Gastroesophageal sphincter (tissue), 4 donors: ENCODE measurements at regions not wholly inside any gene's neighbourhood (a gene's known extent, or its start where the extent isn't known, plus 50 kb on each side); places are given as distances from the start of the nearest gene placed in this dataset.
"Not testable (repeated sequence)": the region's sequence is repeated elsewhere in the genome, so short reads cannot be mapped to it uniquely, and the experiment has no call there.

Experiments used
- ATAC-seq: fragments of 150-250 bp; one replicate; pipeline ENCODE4 v1.9.1; 2016; ENCODE audit warnings: mild to moderate bottlenecking, moderate library complexity
- H3K27ac ChIP-seq, 4 donors: fragments of 200-600 bp; sonication (generic) in 3 of 4; 1 replicate in 3 of 4; 2 replicates in 1 of 4; pipeline ENCODE4 v1.5.1; 2016 to 2019
- H3K27me3 ChIP-seq: fragments of 200-600 bp; sonication (generic); one replicate; pipeline ENCODE4 v1.5.1; 2019
- H3K36me3 ChIP-seq, 2 donors: fragments of 200-600 bp; sonication (generic); one replicate each; pipeline ENCODE4 v1.5.1; 2019; ENCODE audit warnings: control low read depth in 1 of 2
- H3K4me1 ChIP-seq, 3 donors: fragments of 200-600 bp; sonication (generic); 1 replicate in 2 of 3; 2 replicates in 1 of 3; pipeline ENCODE4 v1.5.1; 2016 to 2019; ENCODE audit warnings: control low read depth in 2 of 3
- H3K4me3 ChIP-seq, 2 donors: fragments of 200-600 bp; sonication (generic); one replicate each; pipeline ENCODE4 v1.5.1; 2019; ENCODE audit warnings: mild to moderate bottlenecking in 1 of 2, moderate library complexity in 1 of 2
- H3K9me3 ChIP-seq, 3 donors: fragments of 200-600 bp; sonication (generic); one replicate each; pipeline ENCODE4 v1.5.1; 2017 to 2019; ENCODE audit warnings: control low read depth in 2 of 3
- EP300 ChIP-seq: sonication (generic); formaldehyde crosslinking; IDR thresholded peaks from one replicate; pipeline ENCODE4 v1.6.1; 2017; ENCODE audit warnings: antibody characterized with exemption, mild to moderate bottlenecking
- POLR2A ChIP-seq, 2 donors: fragments of 450-650 bp; IDR thresholded peaks; one replicate each; pipeline ENCODE4 v1.6.1; 2017; ENCODE audit warnings: antibody characterized with exemption in 2 of 2, mild to moderate bottlenecking in 2 of 2, moderate library complexity in 1 of 2
- POLR2AphosphoS5 ChIP-seq: sonication (generic); formaldehyde crosslinking; IDR thresholded peaks from one replicate; pipeline ENCODE4 v1.6.1; 2017; ENCODE audit warnings: antibody characterized with exemption
- WGBS, 2 donors: methylation state at CpG; one replicate each; pipeline ENCODE4 v1.1.5; 2018; ENCODE audit warnings: low coverage in 1 of 2; 5-methylcytosine and 5-hydroxymethylcytosine counted together
- TF ChIP-seq, protein P1 (sequence below), 4 experiments: fragments of 200-600 bp in 2 of 4; fragments of 450-650 bp in 2 of 4; sonication (generic) in 1 of 4; IDR thresholded peaks; one replicate each; pipeline ENCODE4 v1.5.1; 2017 to 2019; ENCODE audit warnings: antibody characterized with exemption in 4 of 4, mild to moderate bottlenecking in 2 of 4, moderate library complexity in 2 of 4

DNA sequence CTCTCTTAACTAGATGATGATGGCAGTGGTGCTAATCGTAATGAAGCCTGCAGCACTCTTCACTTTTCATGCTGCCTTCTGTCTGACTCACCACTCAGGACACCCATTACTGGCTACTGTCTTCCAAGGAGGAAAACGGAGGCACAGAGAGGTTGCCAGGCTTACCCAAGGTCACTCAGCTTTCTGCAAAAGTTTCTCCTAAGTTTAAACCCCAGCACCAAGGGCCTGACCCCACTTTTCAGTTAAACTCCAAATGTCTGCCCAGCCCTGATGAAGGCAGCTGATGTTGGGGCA lies 78.1 kb upstream of the RUNX3 start:
- H3K4me3 ChIP-seq, result no peak overlapping the region
- peaks cover 0 to 8% (median 0%) of the 10 kb centered on the region in 3 donors for H3K9me3 ChIP-seq
- H3K27ac ChIP-seq, result no peak overlapping the region
- no peaks in the 10 kb centered on the region for H3K36me3 ChIP-seq
- TF ChIP-seq POLR2A (IDR thresholded peaks at IDR 0.05), result no peak
- no peak for TF ChIP-seq EP300
- no peak for TF ChIP-seq POLR2AphosphoS5
- TF ChIP-seq, protein P1, sequence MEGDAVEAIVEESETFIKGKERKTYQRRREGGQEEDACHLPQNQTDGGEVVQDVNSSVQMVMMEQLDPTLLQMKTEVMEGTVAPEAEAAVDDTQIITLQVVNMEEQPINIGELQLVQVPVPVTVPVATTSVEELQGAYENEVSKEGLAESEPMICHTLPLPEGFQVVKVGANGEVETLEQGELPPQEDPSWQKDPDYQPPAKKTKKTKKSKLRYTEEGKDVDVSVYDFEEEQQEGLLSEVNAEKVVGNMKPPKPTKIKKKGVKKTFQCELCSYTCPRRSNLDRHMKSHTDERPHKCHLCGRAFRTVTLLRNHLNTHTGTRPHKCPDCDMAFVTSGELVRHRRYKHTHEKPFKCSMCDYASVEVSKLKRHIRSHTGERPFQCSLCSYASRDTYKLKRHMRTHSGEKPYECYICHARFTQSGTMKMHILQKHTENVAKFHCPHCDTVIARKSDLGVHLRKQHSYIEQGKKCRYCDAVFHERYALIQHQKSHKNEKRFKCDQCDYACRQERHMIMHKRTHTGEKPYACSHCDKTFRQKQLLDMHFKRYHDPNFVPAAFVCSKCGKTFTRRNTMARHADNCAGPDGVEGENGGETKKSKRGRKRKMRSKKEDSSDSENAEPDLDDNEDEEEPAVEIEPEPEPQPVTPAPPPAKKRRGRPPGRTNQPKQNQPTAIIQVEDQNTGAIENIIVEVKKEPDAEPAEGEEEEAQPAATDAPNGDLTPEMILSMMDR (IDR thresholded peaks at IDR 0.05), result no peak
- H3K27me3 ChIP-seq, result peaks cover 64% of the 10 kb centered on the region
- ATAC-seq, result no peak
- 60 to 100% methylated on average over 1 of the region's 2 CpGs for WGBS, 2 donors
- H3K4me1 ChIP-seq, result peaks cover 0 to 12% (median 0%) of the 10 kb centered on the region in 3 donors

DNA sequence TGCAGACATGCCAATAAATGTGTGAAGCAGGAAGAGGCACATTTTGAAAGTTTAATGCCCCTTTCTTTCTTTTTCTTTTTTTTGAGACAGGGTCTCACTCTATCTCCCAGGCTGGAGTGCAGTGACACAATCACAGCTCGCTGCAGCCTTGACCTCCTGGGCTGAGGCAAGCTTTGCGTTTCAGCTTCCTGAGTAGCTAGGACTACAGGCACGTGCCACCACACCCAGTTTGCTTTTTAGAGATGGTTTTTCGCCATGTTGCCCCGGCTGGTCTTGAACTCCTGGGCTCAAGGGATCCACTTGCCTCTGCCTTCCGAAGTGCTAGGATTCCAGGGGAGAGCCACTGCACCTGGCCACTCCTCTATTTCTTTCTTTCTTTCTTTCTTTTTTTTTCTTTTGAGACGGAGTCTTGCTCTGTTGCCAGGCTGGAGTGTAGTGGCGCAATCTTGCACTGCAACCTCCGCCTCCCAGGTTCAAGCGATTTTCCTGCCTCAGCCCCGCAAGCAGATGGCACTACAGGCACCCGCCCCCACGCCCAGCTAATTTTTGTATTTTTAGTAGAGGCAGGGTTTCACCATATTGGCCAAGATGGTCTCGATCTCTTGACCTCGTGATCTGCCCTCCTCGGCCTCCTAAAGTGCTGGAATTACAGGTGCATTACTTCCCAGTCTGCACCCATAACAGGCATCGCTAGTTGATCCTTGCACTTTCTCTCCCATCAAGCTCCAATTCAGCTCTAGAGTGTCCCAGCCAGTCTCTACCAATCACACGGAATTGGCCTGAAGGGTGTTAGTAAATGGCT lies 77.5 kb upstream of the RUNX3 start:
- H3K4me1 ChIP-seq, result peaks cover 0 to 12% (median 0%) of the 10 kb centered on the region in 3 donors
- H3K27ac ChIP-seq, H3K9me3 ChIP-seq, H3K36me3 ChIP-seq, H3K4me3 ChIP-seq, ATAC-seq: not testable (repeated sequence)
- H3K27me3 ChIP-seq, result peaks cover 64% of the 10 kb centered on the region
- 53 to 69% methylated on average over 7 to 12 of the region's 18 CpGs for WGBS, 2 donors

DNA sequence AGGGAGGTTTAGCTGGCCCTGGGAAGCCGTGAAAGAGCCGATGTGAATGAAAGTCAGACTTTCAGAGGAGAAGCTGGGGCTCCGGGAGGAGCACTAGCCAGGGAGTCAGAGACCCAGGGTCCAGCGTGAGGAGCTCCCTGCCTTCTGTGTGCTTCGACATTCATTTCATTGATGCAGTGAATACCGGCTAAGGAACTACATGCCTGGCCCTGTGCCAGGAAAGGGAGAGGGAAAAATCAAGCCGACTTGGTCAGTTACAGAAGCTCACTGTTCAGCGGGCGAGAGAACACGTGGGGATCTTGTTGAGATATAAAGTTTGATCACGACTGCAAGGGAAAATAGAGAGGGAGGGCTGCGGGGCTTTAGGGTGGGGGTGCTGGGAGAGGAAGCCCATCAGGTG lies 76.7 kb upstream of the RUNX3 start:
- TF ChIP-seq POLR2A (IDR thresholded peaks at IDR 0.05), result no peak
- no peak for TF ChIP-seq POLR2AphosphoS5
- TF ChIP-seq, protein P1 (IDR thresholded peaks at IDR 0.05), result no peak
- no peak for TF ChIP-seq EP300
- H3K4me3 ChIP-seq, result no peak overlapping the region
- WGBS, 2 donors, result 12 to 17% methylated on average over 3 to 12 of the region's 12 CpGs
- H3K27me3 ChIP-seq, result peaks cover 64% of the 10 kb centered on the region
- H3K4me1 ChIP-seq, result peaks cover 0 to 12% (median 0%) of the 10 kb centered on the region in 3 donors
- H3K36me3 ChIP-seq, result no peaks in the 10 kb centered on the region
- peaks cover 0 to 8% (median 0%) of the 10 kb centered on the region in 3 donors for H3K9me3 ChIP-seq
- no peak for ATAC-seq
- no peak overlapping the region for H3K27ac ChIP-seq

DNA sequence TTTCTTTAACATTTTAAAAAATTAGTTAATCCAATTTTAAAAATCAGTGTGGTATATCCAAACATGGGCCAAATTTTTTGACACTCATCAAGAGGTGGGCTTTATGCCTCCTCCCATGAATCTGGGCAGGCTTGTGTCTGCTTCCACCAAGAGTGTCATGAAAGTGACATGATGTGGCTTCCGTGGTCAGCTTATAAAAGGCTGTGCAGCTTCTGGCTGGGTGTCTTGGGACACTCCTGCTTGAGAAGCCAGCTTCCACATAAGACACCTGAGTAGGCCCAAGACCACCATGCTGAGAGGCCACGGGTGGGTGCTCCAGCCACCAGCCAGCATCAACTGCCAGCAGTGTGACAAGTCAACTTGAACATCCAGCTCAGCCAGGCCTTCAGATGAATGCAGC lies 74.3 kb upstream of the RUNX3 start:
- Histone ChIP-seq H3K27ac (no peak overlapping the region), H3K4me3 (no peak overlapping the region), H3K9me3 (no peaks in the 10 kb centered on the region), H3K27me3 (peaks cover 48% of the 10 kb centered on the region), H3K36me3 (no peaks in the 10 kb centered on the region), H3K4me1 (peaks cover 0 to 12% (median 0%) of the 10 kb centered on the region in 3 donors)
- ATAC-seq, result no peak
- no peak for TF ChIP-seq EP300
- no peak for TF ChIP-seq POLR2A (IDR thresholded peaks at IDR 0.05)
- TF ChIP-seq, protein P1 (IDR thresholded peaks at IDR 0.05), result no peak
- no peak for TF ChIP-seq POLR2AphosphoS5
- 83 to 90% methylated on average over 1 to 2 of the region's 2 CpGs for WGBS, 2 donors

DNA sequence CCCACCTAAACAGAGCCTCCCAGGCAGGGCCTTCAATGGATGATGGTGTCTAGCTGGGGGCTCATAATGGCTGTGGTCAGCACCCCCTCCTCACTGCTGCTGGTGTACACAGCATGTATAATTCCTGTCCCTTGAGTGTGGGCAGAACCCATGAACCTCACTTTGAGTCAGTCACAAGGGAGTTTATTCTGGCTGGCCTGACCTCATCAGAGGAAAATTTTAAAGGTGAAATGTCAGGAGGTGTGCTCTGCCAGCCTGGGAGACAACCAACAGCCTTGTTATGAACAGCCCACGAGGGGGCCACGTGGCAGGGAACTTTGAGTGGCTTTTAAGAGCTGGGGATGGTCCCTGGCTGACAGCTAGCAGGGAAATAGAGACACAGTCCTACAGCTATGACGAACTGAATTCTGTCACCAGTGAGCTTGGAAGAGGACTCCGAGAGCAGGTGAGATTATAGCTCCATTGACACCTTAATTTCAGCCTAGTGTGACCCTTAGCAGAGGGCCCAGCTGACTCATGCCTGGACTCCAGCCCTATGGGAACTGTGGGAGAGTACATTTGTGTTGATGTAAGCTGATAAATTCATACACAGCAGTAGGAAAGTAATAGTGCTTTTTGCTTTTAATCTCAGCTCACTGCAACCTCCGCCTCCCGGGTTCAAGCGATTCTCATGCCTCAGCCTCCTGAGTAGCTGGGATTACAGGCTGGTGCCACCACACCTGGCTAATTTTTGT lies 73.5 kb upstream of the RUNX3 start:
- no peaks in the 10 kb centered on the region for H3K36me3 ChIP-seq
- peaks cover 41% of the 10 kb centered on the region for H3K27me3 ChIP-seq
- no peaks in the 10 kb centered on the region for H3K9me3 ChIP-seq
- peaks cover 0 to 12% (median 0%) of the 10 kb centered on the region in 3 donors for H3K4me1 ChIP-seq
- no peak for ATAC-seq
- H3K27ac ChIP-seq, result no peak overlapping the region
- WGBS, 2 donors, result 83 to 88% methylated on average over 5 to 6 of the region's 7 CpGs
- H3K4me3 ChIP-seq, result no peak overlapping the region
- TF ChIP-seq POLR2A (IDR thresholded peaks at IDR 0.05) (no peak), POLR2AphosphoS5 (no peak), EP300 (no peak)
- TF ChIP-seq, protein P1 (IDR thresholded peaks at IDR 0.05), result no peak
